Fibroblast of skin of scalp (primary cell): ENCODE measurements at regions not wholly inside any gene's neighbourhood (a gene's known extent, or its start where the extent isn't known, plus 50 kb on each side); places are given as distances from the start of the nearest gene placed in this dataset.

Experiments used
- DNase-seq: peaks from one replicate; pipeline ENCODE4 v3.0.0-alpha.2; 2013

DNA sequence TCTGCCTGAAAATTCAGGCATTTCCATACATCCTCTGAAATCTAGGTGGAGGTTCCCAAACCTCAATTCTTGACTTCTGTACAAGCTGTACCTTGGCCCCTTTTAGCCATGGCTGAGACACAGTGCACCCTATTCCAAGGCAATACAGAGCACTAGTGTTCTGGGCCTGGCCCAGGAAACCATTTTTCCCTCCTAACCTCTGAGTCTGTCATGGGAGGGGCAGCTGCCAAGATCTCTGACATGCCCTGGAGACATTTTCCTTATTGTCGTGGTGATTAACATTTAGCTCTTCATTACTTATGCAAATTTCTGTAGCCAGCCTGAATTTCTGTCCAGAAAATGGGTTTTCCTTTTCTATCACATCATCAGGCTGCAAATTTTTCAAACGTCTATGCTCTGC, 248.0 kb upstream of the RGS18 start:
- no peak for DNase-seq

DNA sequence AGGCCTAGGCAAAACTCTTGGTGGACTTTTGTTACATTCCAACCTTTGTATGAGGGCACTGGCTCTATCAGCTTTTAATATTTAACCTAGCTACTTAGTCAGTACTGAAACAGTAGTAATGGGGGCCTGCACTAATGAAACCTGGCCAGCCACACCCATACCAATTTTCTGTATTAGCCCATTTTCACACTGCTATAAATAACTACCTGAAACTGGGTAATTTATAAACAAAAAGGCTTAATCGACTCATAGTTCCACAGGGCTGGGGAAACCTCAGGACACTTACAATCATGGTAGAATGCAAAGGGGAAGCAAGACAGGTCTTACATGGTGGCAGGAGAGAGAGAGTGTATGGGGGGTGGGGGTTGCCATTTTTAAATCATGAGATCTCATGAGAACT, 245.7 kb upstream of the RGS18 start:
- no peak for DNase-seq

DNA sequence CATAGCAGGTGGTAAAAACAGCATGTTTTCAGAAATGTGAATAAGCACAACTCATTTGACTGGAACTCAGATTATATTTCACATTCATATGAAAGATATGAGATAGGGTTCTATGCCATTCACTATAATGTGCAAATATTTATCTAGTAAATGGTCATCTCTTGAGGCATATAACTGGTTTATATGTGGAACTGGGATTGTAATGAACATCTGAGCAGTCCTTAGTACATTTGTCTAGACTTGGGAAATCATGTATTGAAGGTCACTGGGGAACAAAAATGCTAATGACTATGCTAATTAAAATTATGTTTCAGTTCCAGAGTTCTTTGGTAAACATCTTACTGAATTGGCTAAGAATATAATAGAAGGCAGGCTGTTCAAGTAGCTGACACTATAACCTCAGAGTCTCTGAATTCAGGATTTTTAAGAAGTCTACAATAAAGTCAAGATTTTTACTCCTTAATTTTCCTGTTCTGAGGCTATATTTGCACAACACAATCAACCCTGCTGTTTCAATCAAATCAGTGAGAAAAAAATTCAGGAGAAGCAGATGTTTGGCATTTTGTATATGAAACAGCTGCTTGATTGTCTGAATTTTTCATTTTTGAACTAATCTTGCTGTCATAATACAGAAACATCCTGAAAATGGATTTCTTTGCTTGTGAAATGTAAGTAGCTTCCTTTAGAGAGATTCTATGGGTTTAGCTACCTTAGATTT, 244.8 kb upstream of the RGS18 start:
- DNase-seq, result peak; percentile 31

DNA sequence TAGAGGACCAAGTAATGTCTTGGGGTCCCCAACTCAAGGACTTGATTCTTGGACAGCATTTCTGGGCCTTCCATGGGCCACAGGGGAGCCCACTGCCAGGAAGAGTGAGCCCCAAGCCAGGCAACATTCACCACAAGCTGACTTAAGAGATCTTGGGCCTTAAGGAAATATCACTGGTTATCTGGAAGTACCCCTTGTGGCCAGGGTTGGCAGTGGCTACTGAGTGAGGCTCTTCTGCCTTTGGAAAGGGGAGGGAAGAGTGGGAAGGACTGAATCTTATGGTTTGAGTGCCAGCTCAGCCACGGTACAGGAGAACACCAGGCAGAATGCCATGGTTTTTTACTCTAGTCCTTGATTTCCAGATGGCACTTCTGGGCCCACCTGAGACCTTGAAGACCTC, 228.9 kb upstream of the RGS18 start:
- no peak for DNase-seq

DNA sequence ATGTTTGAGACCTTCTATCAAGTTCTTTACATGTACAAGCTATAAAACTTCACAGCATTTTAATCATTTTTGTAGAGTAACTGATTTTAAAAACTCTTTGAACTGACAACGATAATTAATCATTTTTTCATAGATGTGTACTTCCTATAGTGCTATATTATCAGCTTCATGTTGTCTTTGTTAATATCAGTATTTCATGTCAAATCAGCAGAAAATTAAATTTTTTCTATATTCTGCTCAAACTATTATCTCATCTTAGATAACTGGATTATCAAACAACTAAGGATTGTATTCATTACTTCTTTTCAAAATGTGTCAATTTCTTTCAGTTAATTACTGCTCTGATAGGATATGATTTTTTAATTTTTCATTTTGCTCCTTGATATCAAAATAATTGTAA, 214.6 kb upstream of the RGS18 start:
- DNase-seq, result no peak

DNA sequence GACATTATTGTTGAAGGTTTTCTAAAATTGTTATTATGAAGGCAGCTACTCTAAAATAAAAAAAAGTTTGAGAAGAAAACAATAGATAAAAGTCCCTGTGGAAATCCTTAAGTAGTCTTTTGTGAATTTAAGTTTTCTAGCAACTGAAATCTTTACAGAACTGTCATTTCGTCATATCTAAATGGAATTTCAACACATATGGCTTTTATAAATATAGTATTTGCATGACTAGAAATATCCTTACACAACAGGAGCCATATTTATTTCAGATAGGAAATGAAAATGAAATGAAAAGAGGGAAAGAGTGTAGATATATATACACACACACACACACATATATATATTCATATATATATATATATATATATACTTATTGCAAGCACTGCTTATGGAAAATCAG, 204.7 kb upstream of the RGS18 start:
- DNase-seq, result peak; percentile 1

DNA sequence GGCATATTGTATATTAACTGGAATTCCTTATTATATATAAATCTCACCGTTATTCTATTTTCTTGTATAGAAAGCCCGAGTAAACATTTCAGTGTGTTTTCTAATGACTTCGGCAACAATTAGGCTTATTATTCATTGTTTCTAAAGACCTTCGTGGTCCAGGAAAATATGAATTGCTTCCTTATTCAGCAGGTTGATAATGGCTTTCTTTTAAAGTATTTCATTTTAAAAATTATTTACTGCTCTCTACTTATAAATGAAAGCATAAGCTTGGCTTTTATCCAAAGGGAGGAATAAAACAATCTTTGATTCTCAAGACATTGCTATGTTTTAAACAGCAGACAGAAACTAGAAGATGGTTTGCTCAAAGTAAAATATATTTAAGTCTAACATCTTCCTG, 198.4 kb upstream of the RGS18 start:
- no peak for DNase-seq

DNA sequence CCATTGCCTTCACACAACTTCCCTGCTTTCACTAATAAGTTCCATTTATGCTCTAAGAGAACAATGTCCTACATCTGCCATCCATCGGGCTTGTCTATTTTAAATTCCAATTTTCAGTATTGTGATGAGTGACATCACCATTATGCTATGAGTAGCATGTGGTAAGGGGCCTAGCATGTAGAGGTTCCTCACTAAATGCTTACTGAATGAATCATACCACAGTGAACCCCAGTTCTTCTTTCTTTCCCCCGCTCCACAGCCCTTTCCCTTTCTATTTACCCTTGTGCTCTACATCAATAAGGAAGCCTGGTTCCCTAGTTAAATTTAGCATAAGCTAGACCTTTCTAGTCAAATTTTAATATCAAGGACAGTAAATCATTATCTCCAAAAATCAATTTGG, 195.0 kb upstream of the RGS18 start:
- peak; percentile 54 for DNase-seq

DNA sequence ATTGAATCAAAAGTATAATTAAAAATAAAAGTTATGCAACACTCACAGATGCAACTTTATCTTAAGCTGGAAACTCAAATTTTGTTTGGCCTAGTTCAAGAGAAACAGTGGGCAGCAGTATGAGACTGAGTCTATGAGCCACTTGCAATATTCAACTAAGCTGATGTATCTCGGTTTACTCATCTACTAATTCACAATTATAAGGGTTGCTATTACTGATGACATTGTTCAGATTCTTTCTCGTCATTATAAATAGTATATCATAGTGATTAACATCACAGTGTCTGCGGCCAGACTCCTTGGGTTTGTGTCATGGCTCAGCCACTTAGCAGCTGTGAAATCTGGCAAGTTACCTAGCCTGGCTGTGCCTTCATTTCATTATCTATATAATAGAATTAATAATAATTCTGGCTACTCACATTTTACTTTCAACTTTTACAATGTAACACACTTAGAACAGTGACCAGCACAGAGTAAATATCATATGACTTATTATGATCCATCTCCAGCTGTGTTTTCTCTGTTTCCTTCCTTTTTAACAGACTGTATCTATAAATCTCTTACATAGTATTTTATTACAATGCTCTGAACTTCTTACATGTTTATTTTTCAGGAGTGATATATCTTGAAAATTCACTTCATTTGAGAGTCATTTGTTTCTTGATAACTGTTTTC, 194.3 kb upstream of the RGS18 start:
- peak; percentile 29 for DNase-seq

DNA sequence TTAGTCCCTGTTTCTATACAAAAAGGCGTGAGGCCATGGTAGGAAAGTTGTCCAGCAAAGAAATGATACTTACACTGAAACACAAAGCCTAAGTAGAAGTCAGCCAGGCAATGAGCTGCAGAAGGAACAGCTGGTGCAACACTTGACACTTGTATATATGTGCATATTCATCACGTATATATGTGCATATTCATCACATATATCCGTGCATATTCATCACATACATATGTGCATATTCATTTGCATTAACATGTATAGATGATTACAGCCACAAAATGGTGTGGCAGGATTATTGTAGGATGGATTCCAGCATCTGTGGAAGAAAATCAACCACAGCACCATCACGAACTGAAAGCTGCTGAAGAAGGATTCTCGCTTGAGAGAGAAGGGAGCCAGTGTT, 189.0 kb upstream of the RGS18 start:
- DNase-seq, result peak; percentile 1

DNA sequence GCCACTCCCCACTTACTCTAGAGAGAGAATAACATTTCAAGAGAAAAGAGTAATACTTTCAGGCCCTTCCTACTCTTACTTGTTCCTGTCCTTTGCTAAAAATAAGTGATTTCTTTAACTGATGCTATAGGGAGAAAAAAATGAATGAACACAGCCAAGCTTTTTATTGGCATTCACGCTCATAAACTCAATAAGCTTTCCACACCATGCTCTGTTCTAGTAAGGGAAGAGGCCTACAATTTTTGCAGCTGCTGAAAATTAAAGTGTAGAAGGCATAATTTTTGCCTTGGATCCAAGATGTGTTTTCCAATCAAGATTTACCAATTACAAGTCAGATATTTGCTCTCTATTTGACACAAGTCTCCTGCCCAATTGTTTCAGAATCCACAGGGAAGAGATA, 188.1 kb upstream of the RGS18 start:
- DNase-seq, result no peak

DNA sequence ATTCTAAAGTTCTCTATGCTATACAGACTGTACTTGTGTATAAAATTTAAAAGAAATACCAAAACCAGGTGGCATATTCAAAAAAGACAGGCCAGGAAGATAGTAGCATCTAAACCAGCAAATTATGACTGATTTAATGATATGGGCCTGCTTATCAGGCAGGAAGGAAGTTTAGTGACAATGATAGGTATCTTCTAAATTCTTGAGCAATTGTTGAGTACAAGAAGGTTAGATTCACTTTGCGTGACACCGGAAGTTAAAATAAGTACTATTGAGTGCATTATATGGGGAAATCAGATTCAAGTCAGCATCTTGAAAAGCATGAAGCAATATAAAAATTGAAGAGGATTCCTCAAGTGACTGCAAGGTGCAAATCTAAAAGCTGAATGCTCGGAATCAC, 186.8 kb upstream of the RGS18 start:
- DNase-seq, result no peak

DNA sequence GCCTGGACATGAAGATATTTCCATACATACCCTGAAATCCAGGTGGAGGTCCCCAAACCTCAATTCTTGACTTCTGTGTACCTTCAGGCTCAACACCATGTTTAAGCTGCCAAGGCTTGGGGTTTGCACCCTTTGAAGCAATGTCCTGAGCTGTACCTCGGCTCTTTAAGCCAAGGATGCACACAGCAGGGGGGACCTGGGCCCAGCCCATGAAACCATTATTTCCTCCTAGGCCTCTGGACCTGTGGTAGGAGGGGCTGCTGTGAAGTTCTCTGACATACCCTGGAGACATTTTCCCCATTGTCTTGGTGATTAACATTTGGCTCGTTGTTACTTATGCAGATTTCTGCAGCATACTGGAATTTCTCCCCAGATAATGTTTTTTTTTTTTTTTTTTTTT, 184.3 kb upstream of the RGS18 start:
- DNase-seq, result no peak

DNA sequence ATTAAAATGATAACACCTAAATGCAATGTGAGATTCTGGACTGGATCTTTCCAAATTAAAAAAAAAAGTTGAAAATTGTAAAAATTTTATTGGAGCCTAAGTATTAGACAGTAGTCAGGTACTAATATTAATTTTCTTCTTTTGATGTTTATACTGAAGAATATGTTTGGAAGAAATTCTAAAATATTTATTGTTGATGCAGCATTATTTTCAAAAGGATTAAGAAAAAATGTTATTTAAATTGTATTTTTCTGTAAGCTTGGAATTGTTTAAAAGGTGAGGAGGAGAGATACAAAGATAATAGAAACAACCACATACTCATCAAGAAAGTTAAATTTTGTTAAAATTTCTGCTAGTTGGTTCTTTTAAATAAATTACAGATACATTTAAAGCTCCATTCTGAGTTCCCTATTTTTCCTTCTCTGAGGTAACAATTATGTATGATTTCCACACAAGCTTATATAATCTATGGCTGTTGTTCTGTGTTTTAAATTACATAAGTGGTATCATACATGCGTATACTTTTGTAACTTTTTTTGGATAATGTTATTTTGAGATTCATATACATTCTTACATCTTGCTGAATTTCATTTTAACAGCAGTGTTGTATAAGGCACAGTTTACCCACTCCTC, 180.3 kb upstream of the RGS18 start:
- no peak for DNase-seq

DNA sequence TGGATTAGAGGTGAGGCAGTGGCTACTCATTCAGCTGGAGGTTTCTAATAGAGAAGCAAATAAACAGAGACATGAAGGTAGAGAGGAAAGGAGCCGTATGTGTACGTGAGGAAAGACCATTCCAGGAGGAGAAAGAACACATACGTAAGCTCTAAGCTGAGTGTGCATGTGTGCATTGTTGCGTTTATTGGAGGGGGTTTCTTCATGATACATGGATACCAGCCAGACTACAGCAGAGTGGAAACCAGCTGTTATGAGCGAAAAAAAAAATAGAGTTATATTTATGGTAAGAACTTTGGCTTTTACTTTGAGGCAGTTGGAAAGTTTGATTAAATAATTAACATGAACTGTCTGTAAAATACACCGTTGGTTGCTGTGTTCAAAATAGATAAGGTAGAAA, 173.4 kb upstream of the RGS18 start:
- no peak for DNase-seq

DNA sequence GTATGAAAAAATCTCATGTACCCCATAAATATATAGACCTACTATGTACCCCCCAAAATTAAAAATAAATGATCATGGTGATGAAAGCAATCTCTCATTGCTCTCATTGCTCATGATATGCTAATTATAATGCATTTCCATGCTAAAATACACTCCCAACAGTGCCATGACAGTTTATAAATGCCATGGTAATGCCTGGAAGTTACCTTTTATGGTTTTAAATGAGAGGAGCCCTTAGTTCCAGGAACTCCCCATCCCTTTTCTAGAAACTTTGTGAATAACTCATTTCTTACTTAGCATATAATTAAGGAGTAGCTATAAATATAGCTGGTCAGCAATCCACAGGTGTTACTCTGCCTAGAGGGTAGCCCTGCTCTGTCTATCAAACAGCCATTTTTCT, 166.1 kb upstream of the RGS18 start:
- no peak for DNase-seq

DNA sequence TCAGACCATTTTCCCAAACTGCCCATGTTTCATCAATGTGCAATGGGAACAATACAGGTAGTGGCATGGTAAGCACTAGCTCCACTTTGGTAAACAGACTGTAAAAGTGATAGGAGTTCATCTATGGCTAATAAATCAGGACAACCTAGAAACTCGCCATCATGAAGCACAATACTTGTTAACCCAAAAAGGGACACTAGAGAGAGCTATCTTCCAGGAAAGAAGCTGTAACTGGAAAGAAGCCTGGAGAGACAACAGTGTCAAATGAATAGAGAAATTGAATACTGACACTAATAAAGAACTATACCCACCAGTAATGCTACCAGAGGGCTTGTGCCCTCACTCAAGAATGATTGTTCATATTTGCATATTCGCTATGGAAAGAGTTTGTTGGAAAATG, 164.7 kb upstream of the RGS18 start:
- DNase-seq, result peak; percentile 59

DNA sequence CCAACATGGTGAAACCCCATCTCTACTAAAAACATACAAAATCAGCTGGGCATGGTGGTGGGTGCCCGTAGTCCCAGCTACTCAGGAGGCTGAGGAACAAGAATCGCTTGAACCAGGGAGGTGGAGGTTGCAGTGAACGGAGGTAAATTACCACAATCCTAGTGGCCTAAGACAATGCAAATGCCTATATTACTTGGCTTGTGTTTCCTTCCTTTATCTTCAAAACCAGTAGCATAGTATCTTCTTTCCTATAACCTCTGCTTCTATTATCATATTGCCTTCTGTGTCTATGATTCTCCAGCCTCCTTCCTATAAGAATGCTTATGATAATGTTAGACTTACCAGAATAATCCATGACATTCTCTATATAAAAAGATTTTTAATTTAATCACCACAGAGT, 156.2 kb upstream of the RGS18 start:
- DNase-seq, result no peak

DNA sequence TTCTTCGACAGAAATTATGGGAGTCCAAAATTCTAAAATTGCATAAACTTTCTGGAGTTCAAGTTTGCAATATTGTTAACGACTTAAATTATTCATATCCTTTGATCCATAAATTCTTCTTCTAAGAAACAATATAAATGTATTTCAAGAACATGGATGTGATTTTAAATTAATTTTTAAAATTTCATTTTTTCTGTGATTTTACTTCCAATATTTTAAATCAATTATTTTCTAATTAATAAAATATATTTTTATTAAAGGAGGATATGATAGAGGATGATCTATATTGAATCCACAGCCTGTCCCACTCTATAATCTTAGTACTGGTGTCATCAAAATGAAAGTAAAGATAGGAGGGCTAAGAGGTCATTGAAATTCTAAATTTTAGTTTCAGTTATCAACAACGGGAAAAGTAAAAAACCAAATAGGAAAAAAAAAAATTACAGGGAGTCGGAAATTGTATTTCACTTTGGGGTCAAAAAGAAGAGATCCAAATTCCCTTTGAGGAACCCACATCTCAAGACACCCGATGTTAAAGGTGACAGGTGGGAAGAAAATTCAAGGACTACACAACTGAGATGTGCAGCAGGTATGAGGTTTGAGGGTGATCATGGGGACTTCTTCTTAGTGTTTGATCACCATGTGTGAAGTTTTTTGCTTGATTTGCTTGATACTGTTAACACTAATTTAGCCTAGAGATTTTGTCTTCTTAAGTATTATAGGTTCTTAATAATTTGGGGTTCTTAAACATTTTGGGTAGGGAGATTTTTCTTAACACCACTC, 154.8 kb upstream of the RGS18 start:
- no peak for DNase-seq

DNA sequence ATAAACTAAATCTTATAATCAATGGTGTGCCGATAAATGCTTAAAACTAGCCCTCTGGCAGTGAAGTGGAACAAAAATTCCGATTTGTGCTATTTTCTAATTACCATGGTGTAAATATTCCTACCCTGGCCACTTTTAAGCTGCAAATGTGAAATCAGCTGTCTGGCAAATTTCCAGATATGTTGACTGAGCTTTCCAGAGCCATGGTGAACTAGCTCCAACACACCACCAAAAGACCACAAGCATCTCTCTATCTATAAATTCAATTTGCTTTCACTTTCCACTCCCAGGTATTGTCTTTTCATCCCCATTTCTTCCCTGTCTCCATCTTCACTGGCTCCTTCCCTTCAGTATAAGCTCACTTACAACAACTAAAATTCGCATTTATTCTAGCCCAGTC, 152.3 kb upstream of the RGS18 start:
- no peak for DNase-seq

DNA sequence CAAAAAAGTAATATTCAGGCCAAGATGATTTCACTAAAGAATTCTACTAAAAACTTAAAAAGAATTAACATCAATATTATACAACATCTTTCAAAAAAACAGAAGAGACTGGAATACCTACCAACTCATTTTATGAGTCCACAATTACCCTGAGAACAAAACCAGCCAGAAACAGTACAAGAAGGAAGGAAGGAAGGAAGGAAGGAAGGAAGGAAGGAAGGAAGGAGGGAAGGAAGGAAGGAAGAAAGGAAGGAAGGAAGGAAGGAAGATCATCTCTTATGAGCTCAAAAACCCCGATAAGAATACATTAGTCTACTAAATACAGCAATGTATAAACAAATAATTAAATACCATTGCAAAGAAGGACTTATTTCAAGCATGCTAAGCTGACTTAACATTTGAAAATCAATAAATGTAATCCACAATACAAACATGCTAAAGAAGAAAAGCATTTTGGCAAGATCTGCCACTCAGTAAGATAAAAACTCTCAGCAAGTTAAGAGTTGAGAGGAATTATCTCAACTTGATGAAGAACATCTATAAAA, 149.9 kb upstream of the RGS18 start:
- no peak for DNase-seq

DNA sequence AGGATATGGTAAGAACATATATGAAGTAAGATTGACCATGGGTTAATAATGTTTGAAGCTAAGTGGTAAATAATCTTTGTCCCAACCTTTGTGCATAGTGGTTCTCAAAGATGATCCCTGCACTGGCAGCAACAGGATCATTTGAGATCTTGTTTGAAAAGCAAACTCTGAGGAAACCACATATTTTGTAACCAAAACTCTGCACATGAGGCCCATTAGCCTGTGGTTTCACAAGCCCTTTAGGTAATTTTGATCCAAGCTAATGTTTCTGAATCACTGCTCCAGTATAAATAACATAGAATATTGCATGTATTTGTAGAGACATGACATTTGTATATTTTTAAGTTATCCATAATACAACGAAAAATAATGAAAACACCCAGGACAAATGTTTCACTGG, 147.9 kb upstream of the RGS18 start:
- no peak for DNase-seq

DNA sequence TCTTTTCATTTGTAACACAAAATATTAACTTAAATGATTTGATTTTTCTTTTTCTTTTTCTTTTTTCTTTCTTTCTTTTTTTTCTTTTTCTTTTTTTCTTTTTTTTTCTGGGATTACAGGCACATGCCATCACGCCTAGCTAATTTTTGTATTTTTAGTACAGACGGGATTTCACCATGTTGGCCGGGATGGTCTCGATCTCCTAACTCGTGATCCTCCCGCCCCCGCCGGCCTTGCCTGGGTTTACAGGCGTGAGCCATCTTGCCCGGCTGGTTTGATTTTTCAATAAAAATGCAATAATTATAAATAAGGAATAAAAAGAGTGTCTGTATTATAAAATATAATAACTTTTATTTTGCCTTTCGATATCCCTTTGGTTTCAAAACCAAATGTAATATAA, 146.7 kb upstream of the RGS18 start:
- DNase-seq, result no peak
